ENCODE measurements at regions not wholly inside any gene's neighbourhood (a gene's known extent, or its start where the extent isn't known, plus 50 kb on each side); places are given as distances from the start of the nearest gene placed in this dataset.
"Not testable (repeated sequence)": the region's sequence is repeated elsewhere in the genome, so short reads cannot be mapped to it uniquely, and the experiment has no call there.

- no peaks in the 10 kb centered on the region for H3K27me3 ChIP-seq (ENCODE audit: control insufficient read depth, insufficient read depth, low read length)
- no peak overlapping the region for H3K9ac ChIP-seq (ENCODE audit: low read depth, low read length)
- H3K9me3 ChIP-seq (ENCODE audit: control insufficient read depth, insufficient read depth, low read length) = peaks cover 4% of the 10 kb centered on the region
- no peaks in the 10 kb centered on the region for H3K4me1 ChIP-seq (ENCODE audit: control insufficient read depth, insufficient read depth, low read length)
- H3K36me3 ChIP-seq (ENCODE audit: control insufficient read depth, insufficient read depth, low read length) = no peaks in the 10 kb centered on the region
- H3K27ac ChIP-seq (ENCODE audit: low read depth, low read length) = no peak overlapping the region
- H3K4me3 ChIP-seq (ENCODE audit: low read depth, low read length) = no peak overlapping the region
These were observed 932.0 kb upstream of the IGFBP7 start for GRCh38 chr4:58042176-58042575.

- Histone ChIP-seq H3K9me3 (ENCODE audit: control insufficient read depth, insufficient read depth, low read length) (no peaks in the 10 kb centered on the region), H3K9ac (ENCODE audit: low read depth, low read length) (no peak overlapping the region), H3K36me3 (ENCODE audit: control insufficient read depth, insufficient read depth, low read length) (no peaks in the 10 kb centered on the region), H3K4me3 (ENCODE audit: low read depth, low read length) (no peak overlapping the region), H3K27ac (ENCODE audit: low read depth, low read length) (no peak overlapping the region), H3K27me3 (ENCODE audit: control insufficient read depth, insufficient read depth, low read length) (no peaks in the 10 kb centered on the region), H3K4me1 (ENCODE audit: control insufficient read depth, insufficient read depth, low read length) (no peaks in the 10 kb centered on the region)
These were observed 883.8 kb upstream of the IGFBP7 start for GRCh38 chr4:57993944-57994343.

GRCh38 chr4:57989430-57989829 is 879.2 kb upstream of the IGFBP7 start:
- no peaks in the 10 kb centered on the region for H3K9me3 ChIP-seq (ENCODE audit: control insufficient read depth, insufficient read depth, low read length)
- no peak overlapping the region for H3K9ac ChIP-seq (ENCODE audit: low read depth, low read length)
- H3K27me3 ChIP-seq (ENCODE audit: control insufficient read depth, insufficient read depth, low read length) = no peaks in the 10 kb centered on the region
- H3K4me1 ChIP-seq (ENCODE audit: control insufficient read depth, insufficient read depth, low read length) = no peaks in the 10 kb centered on the region
- no peak overlapping the region for H3K27ac ChIP-seq (ENCODE audit: low read depth, low read length)
- no peaks in the 10 kb centered on the region for H3K36me3 ChIP-seq (ENCODE audit: control insufficient read depth, insufficient read depth, low read length)
- H3K4me3 ChIP-seq (ENCODE audit: low read depth, low read length) = no peak overlapping the region

- no peak overlapping the region for H3K4me3 ChIP-seq (ENCODE audit: low read depth, low read length)
- no peaks in the 10 kb centered on the region for H3K9me3 ChIP-seq (ENCODE audit: control insufficient read depth, insufficient read depth, low read length)
- H3K36me3 ChIP-seq (ENCODE audit: control insufficient read depth, insufficient read depth, low read length) = no peaks in the 10 kb centered on the region
- no peak overlapping the region for H3K9ac ChIP-seq (ENCODE audit: low read depth, low read length)
- peaks cover 13% of the 10 kb centered on the region for H3K4me1 ChIP-seq (ENCODE audit: control insufficient read depth, insufficient read depth, low read length)
- no peaks in the 10 kb centered on the region for H3K27me3 ChIP-seq (ENCODE audit: control insufficient read depth, insufficient read depth, low read length)
- H3K27ac ChIP-seq (ENCODE audit: low read depth, low read length) = no peak overlapping the region
These were observed 875.0 kb upstream of the IGFBP7 start for GRCh38 chr4:57985161-57985560.

DNA sequence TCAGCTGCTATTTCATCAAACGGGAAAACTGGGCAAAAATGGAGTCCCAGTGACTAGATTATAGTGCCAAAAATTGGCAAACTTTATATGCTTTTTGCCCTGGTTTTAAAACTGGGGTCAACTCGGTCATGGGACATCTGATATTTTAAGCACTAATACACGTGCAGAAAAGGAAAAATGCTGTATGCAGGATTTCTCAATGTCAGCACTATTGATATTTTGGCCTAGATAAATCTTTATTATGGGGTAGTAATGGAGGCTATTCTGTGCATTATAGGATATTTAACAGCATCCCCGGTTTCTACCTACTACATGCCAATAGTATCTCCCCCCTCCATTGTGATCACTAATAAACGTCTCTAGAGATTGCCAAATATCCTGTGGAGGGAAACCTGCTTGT is 870.9 kb upstream of the IGFBP7 start:
- no peaks in the 10 kb centered on the region for H3K27me3 ChIP-seq (ENCODE audit: control insufficient read depth, insufficient read depth, low read length)
- H3K4me3 ChIP-seq (ENCODE audit: low read depth, low read length) = no peak overlapping the region
- H3K9ac ChIP-seq (ENCODE audit: low read depth, low read length) = no peak overlapping the region
- peaks cover 16% of the 10 kb centered on the region for H3K4me1 ChIP-seq (ENCODE audit: control insufficient read depth, insufficient read depth, low read length)
- H3K9me3 ChIP-seq (ENCODE audit: control insufficient read depth, insufficient read depth, low read length) = no peaks in the 10 kb centered on the region
- no peak overlapping the region for H3K27ac ChIP-seq (ENCODE audit: low read depth, low read length)
- H3K36me3 ChIP-seq (ENCODE audit: control insufficient read depth, insufficient read depth, low read length) = no peaks in the 10 kb centered on the region

DNA sequence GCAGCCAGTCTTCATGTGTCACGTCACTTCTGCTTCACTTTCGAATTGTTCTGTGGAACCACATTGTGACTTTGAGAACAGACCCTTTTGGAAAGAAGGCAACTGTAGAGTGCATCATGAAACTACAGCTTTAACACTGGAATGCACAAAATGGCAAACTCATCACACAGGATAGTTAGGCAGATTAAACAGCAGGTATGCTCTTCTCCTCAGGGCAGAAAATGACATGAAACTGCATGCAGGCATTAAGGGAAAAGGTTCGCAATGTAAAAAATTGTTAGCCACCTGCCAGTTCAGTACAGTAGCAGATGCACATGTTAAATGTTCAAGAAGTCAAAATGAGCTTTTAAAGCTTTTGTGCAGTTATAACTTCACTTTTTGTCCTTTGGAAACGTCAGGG is 864.6 kb upstream of the IGFBP7 start:
- H3K36me3 ChIP-seq (ENCODE audit: control insufficient read depth, insufficient read depth, low read length) = no peaks in the 10 kb centered on the region
- no peaks in the 10 kb centered on the region for H3K9me3 ChIP-seq (ENCODE audit: control insufficient read depth, insufficient read depth, low read length)
- H3K27me3 ChIP-seq (ENCODE audit: control insufficient read depth, insufficient read depth, low read length) = no peaks in the 10 kb centered on the region
- H3K4me1 ChIP-seq (ENCODE audit: control insufficient read depth, insufficient read depth, low read length) = no peaks in the 10 kb centered on the region
- H3K27ac ChIP-seq (ENCODE audit: low read depth, low read length) = no peak overlapping the region
- no peak overlapping the region for H3K9ac ChIP-seq (ENCODE audit: low read depth, low read length)
- no peak overlapping the region for H3K4me3 ChIP-seq (ENCODE audit: low read depth, low read length)

GRCh38 chr4:57973819-57974218 is 863.6 kb upstream of the IGFBP7 start:
- Histone ChIP-seq H3K4me1 (ENCODE audit: control insufficient read depth, insufficient read depth, low read length) (no peaks in the 10 kb centered on the region), H3K4me3 (ENCODE audit: low read depth, low read length) (no peak overlapping the region), H3K27me3 (ENCODE audit: control insufficient read depth, insufficient read depth, low read length) (no peaks in the 10 kb centered on the region), H3K9ac (ENCODE audit: low read depth, low read length) (no peak overlapping the region), H3K27ac (ENCODE audit: low read depth, low read length) (no peak overlapping the region), H3K36me3 (ENCODE audit: control insufficient read depth, insufficient read depth, low read length) (no peaks in the 10 kb centered on the region), H3K9me3 (ENCODE audit: control insufficient read depth, insufficient read depth, low read length) (no peaks in the 10 kb centered on the region)

GRCh38 chr4:57971261-57971660 is 861.1 kb upstream of the IGFBP7 start:
- Histone ChIP-seq H3K4me3 (ENCODE audit: low read depth, low read length) (no peak overlapping the region), H3K9ac (ENCODE audit: low read depth, low read length) (no peak overlapping the region), H3K9me3 (ENCODE audit: control insufficient read depth, insufficient read depth, low read length) (peaks cover 9% of the 10 kb centered on the region), H3K4me1 (ENCODE audit: control insufficient read depth, insufficient read depth, low read length) (no peaks in the 10 kb centered on the region), H3K27me3 (ENCODE audit: control insufficient read depth, insufficient read depth, low read length) (no peaks in the 10 kb centered on the region), H3K27ac (ENCODE audit: low read depth, low read length) (no peak overlapping the region), H3K36me3 (ENCODE audit: control insufficient read depth, insufficient read depth, low read length) (no peaks in the 10 kb centered on the region)

DNA sequence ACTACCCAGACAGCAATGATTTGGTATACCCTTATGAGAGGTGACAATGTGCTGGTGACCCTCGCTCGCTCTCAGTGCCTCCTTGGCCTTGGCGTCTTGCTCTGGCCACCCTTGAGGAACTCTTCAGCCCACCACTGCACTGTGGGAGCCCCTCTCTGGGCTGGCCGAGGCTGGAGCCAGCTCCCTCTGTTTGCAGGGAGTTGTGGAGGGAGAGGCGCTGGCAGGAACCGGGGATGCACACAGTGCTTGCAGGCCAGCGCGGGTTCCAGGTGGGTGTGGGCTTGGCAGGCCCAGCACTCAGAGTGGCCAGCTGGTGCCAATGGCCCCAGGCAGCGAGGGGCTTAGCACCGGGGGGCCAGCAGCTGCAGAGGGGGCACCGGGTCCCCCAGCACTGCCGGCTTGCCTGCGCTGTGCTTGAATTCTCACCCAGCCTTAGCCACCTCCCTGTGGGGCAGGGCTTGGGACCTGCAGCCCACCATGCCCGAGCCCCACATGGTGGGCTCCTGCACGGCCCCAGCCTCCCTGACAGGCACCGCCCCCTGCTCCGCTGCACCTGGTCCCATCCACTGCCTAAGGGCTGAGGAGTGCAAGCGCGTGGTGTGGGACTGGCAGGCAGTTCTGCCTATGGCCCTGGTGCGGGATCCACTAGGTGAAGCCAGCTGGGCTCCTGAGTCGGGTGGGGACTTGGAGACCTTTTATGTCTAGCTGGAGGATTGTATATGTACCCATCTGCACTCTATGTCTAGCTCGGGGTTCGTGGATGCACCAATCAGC is 857.0 kb upstream of the IGFBP7 start:
- Histone ChIP-seq H3K4me1 (ENCODE audit: control insufficient read depth, insufficient read depth, low read length) (no peaks in the 10 kb centered on the region), H3K9ac (ENCODE audit: low read depth, low read length) (no peak overlapping the region)

GRCh38 chr4:57965431-57965830 is 855.2 kb upstream of the IGFBP7 start:
- H3K9ac ChIP-seq (ENCODE audit: low read depth, low read length); H3K4me1 ChIP-seq (ENCODE audit: control insufficient read depth, insufficient read depth, low read length); H3K27ac ChIP-seq (ENCODE audit: low read depth, low read length): not testable (repeated sequence)

More for the DNA sequence above, 857.0 kb upstream of the IGFBP7 start:
- Histone ChIP-seq H3K4me3 (ENCODE audit: low read depth, low read length) (no peak overlapping the region), H3K27me3 (ENCODE audit: control insufficient read depth, insufficient read depth, low read length) (no peaks in the 10 kb centered on the region), H3K27ac (ENCODE audit: low read depth, low read length) (no peak overlapping the region), H3K36me3 (ENCODE audit: control insufficient read depth, insufficient read depth, low read length) (no peaks in the 10 kb centered on the region), H3K9me3 (ENCODE audit: control insufficient read depth, insufficient read depth, low read length) (peaks cover 12% of the 10 kb centered on the region)

GRCh38 chr4:57945298-57945697 is 835.1 kb upstream of the IGFBP7 start:
- no peak overlapping the region for H3K27ac ChIP-seq (ENCODE audit: low read depth, low read length)

More at GRCh38 chr4:57965431-57965830, 855.2 kb upstream of the IGFBP7 start:
- not testable (repeated sequence) for H3K4me3 ChIP-seq (ENCODE audit: low read depth, low read length); H3K36me3 ChIP-seq (ENCODE audit: control insufficient read depth, insufficient read depth, low read length); H3K27me3 ChIP-seq (ENCODE audit: control insufficient read depth, insufficient read depth, low read length)
- peaks cover 12% of the 10 kb centered on the region for H3K9me3 ChIP-seq (ENCODE audit: control insufficient read depth, insufficient read depth, low read length)

More at GRCh38 chr4:57945298-57945697, 835.1 kb upstream of the IGFBP7 start:
- Histone ChIP-seq H3K9ac (ENCODE audit: low read depth, low read length) (no peak overlapping the region), H3K36me3 (ENCODE audit: control insufficient read depth, insufficient read depth, low read length) (no peaks in the 10 kb centered on the region), H3K4me3 (ENCODE audit: low read depth, low read length) (no peak overlapping the region), H3K4me1 (ENCODE audit: control insufficient read depth, insufficient read depth, low read length) (peaks cover 8% of the 10 kb centered on the region), H3K27me3 (ENCODE audit: control insufficient read depth, insufficient read depth, low read length) (no peaks in the 10 kb centered on the region), H3K9me3 (ENCODE audit: control insufficient read depth, insufficient read depth, low read length) (no peaks in the 10 kb centered on the region)

Data from HUES48 (cell line).